Activated naive CD4-positive, alpha-beta T cell treated with anti-CD3 and anti-CD28 coated beads, Interleukin-2, amount 50 U/mL, for 24 hours (primary cell): ENCODE measurements at regions not wholly inside any gene's neighbourhood (a gene's known extent, or its start where the extent isn't known, plus 50 kb on each side); places are given as distances from the start of the nearest gene placed in this dataset.

ENCODE experiments used
- H3K27ac Mint-ChIP-seq: one replicate; pipeline ENCODE4 v1.8.0; 2021; ENCODE audit warnings: mild to moderate bottlenecking, mixed read lengths
- H3K27me3 Mint-ChIP-seq: one replicate; pipeline ENCODE4 v1.8.0; 2021; ENCODE audit warnings: mixed read lengths
- H3K36me3 Mint-ChIP-seq: one replicate; pipeline ENCODE4 v1.8.0; 2021; ENCODE audit warnings: mixed read lengths
- H3K4me1 Mint-ChIP-seq: one replicate; pipeline ENCODE4 v1.8.0; 2021; ENCODE audit warnings: mixed read lengths
- H3K4me3 Mint-ChIP-seq: one replicate; pipeline ENCODE4 v1.8.0; 2021; ENCODE audit warnings: mild to moderate bottlenecking, mixed read lengths
- H3K9me3 Mint-ChIP-seq: one replicate; pipeline ENCODE4 v1.8.0; 2021; ENCODE audit warnings: mixed read lengths

- no peaks in the 10 kb centered on the region for H3K4me1 Mint-ChIP-seq
- no peak overlapping the region for H3K27ac Mint-ChIP-seq
- no peaks in the 10 kb centered on the region for H3K27me3 Mint-ChIP-seq
- H3K9me3 Mint-ChIP-seq = peaks cover 5% of the 10 kb centered on the region
- no peak overlapping the region for H3K4me3 Mint-ChIP-seq
- no peaks in the 10 kb centered on the region for H3K36me3 Mint-ChIP-seq
These were observed 372.4 kb upstream of the RND3 start for GRCh38 chr2:150859877-150860276.

GRCh38 chr2:150859162-150859561, 371.7 kb upstream of the RND3 start:
- Mint-ChIP-seq H3K27ac (no peak overlapping the region), H3K4me3 (no peak overlapping the region), H3K36me3 (no peaks in the 10 kb centered on the region), H3K4me1 (no peaks in the 10 kb centered on the region), H3K9me3 (no peaks in the 10 kb centered on the region), H3K27me3 (no peaks in the 10 kb centered on the region)

GRCh38 chr2:150858382-150858781, 370.9 kb upstream of the RND3 start:
- H3K36me3 Mint-ChIP-seq = no peaks in the 10 kb centered on the region
- no peaks in the 10 kb centered on the region for H3K4me1 Mint-ChIP-seq
- H3K27me3 Mint-ChIP-seq = no peaks in the 10 kb centered on the region
- H3K27ac Mint-ChIP-seq = no peak overlapping the region
- H3K4me3 Mint-ChIP-seq = no peak overlapping the region
- no peaks in the 10 kb centered on the region for H3K9me3 Mint-ChIP-seq

GRCh38 chr2:150856596-150857281, 369.3 kb upstream of the RND3 start:
- Mint-ChIP-seq H3K27ac (no peak overlapping the region), H3K4me3 (no peak overlapping the region), H3K36me3 (no peaks in the 10 kb centered on the region), H3K27me3 (no peaks in the 10 kb centered on the region), H3K4me1 (no peaks in the 10 kb centered on the region), H3K9me3 (no peaks in the 10 kb centered on the region)

- H3K27ac Mint-ChIP-seq = no peak overlapping the region
These were observed 365.8 kb upstream of the RND3 start for GRCh38 chr2:150853263-150853662.

GRCh38 chr2:150850641-150851040, 363.2 kb upstream of the RND3 start:
- Mint-ChIP-seq H3K4me3 (no peak overlapping the region), H3K4me1 (no peaks in the 10 kb centered on the region), H3K36me3 (no peaks in the 10 kb centered on the region), H3K9me3 (no peaks in the 10 kb centered on the region), H3K27ac (no peak overlapping the region), H3K27me3 (peaks cover 6% of the 10 kb centered on the region)

More at GRCh38 chr2:150853263-150853662, 365.8 kb upstream of the RND3 start:
- Mint-ChIP-seq H3K27me3 (peaks cover 4% of the 10 kb centered on the region), H3K36me3 (no peaks in the 10 kb centered on the region), H3K4me3 (no peak overlapping the region), H3K4me1 (no peaks in the 10 kb centered on the region), H3K9me3 (no peaks in the 10 kb centered on the region)

GRCh38 chr2:150847578-150847977, 360.1 kb upstream of the RND3 start:
- no peaks in the 10 kb centered on the region for H3K4me1 Mint-ChIP-seq
- no peaks in the 10 kb centered on the region for H3K36me3 Mint-ChIP-seq
- H3K27me3 Mint-ChIP-seq = peaks cover 6% of the 10 kb centered on the region
- no peaks in the 10 kb centered on the region for H3K9me3 Mint-ChIP-seq
- no peak overlapping the region for H3K4me3 Mint-ChIP-seq
- no peak overlapping the region for H3K27ac Mint-ChIP-seq

GRCh38 chr2:150846691-150847090, 359.2 kb upstream of the RND3 start:
- H3K4me3 Mint-ChIP-seq = no peak overlapping the region
- H3K27me3 Mint-ChIP-seq = peaks cover 6% of the 10 kb centered on the region
- no peaks in the 10 kb centered on the region for H3K36me3 Mint-ChIP-seq
- H3K9me3 Mint-ChIP-seq = peaks cover 4% of the 10 kb centered on the region
- no peaks in the 10 kb centered on the region for H3K4me1 Mint-ChIP-seq
- H3K27ac Mint-ChIP-seq = no peak overlapping the region

- no peaks in the 10 kb centered on the region for H3K4me1 Mint-ChIP-seq
- H3K9me3 Mint-ChIP-seq = no peaks in the 10 kb centered on the region
- no peak overlapping the region for H3K4me3 Mint-ChIP-seq
- H3K27me3 Mint-ChIP-seq = peaks cover 3% of the 10 kb centered on the region
- H3K36me3 Mint-ChIP-seq = no peaks in the 10 kb centered on the region
- no peak overlapping the region for H3K27ac Mint-ChIP-seq
These were observed 345.2 kb upstream of the RND3 start for GRCh38 chr2:150832686-150833085.

- H3K27me3 Mint-ChIP-seq = peaks cover 4% of the 10 kb centered on the region
- no peak overlapping the region for H3K4me3 Mint-ChIP-seq
- no peaks in the 10 kb centered on the region for H3K9me3 Mint-ChIP-seq
- H3K36me3 Mint-ChIP-seq = no peaks in the 10 kb centered on the region
- no peaks in the 10 kb centered on the region for H3K4me1 Mint-ChIP-seq
- H3K27ac Mint-ChIP-seq = no peak overlapping the region
These were observed 336.7 kb upstream of the RND3 start for GRCh38 chr2:150824118-150824517.

GRCh38 chr2:150817422-150817821, 330.0 kb upstream of the RND3 start:
- H3K4me3 Mint-ChIP-seq = no peak overlapping the region
- H3K36me3 Mint-ChIP-seq = no peaks in the 10 kb centered on the region
- no peaks in the 10 kb centered on the region for H3K27me3 Mint-ChIP-seq
- no peak overlapping the region for H3K27ac Mint-ChIP-seq
- no peaks in the 10 kb centered on the region for H3K9me3 Mint-ChIP-seq
- H3K4me1 Mint-ChIP-seq = no peaks in the 10 kb centered on the region

- H3K4me1 Mint-ChIP-seq = no peaks in the 10 kb centered on the region
- H3K36me3 Mint-ChIP-seq = no peaks in the 10 kb centered on the region
- H3K27ac Mint-ChIP-seq = no peak overlapping the region
- H3K9me3 Mint-ChIP-seq = no peaks in the 10 kb centered on the region
- no peaks in the 10 kb centered on the region for H3K27me3 Mint-ChIP-seq
- H3K4me3 Mint-ChIP-seq = no peak overlapping the region
These were observed 325.3 kb upstream of the RND3 start for GRCh38 chr2:150812664-150813367.

GRCh38 chr2:150812066-150812465, 324.6 kb upstream of the RND3 start:
- no peaks in the 10 kb centered on the region for H3K27me3 Mint-ChIP-seq
- no peaks in the 10 kb centered on the region for H3K36me3 Mint-ChIP-seq
- no peak overlapping the region for H3K4me3 Mint-ChIP-seq
- H3K27ac Mint-ChIP-seq = no peak overlapping the region
- no peaks in the 10 kb centered on the region for H3K9me3 Mint-ChIP-seq
- H3K4me1 Mint-ChIP-seq = no peaks in the 10 kb centered on the region

GRCh38 chr2:150811259-150811855, 323.9 kb upstream of the RND3 start:
- Mint-ChIP-seq H3K36me3 (no peaks in the 10 kb centered on the region), H3K27ac (no peak overlapping the region)

GRCh38 chr2:150809103-150809502, 321.6 kb upstream of the RND3 start:
- no peaks in the 10 kb centered on the region for H3K27me3 Mint-ChIP-seq
- H3K4me1 Mint-ChIP-seq = no peaks in the 10 kb centered on the region
- no peaks in the 10 kb centered on the region for H3K36me3 Mint-ChIP-seq
- H3K4me3 Mint-ChIP-seq = no peak overlapping the region
- H3K9me3 Mint-ChIP-seq = no peaks in the 10 kb centered on the region
- no peak overlapping the region for H3K27ac Mint-ChIP-seq

More at GRCh38 chr2:150811259-150811855, 323.9 kb upstream of the RND3 start:
- Mint-ChIP-seq H3K4me3 (no peak overlapping the region), H3K4me1 (no peaks in the 10 kb centered on the region), H3K27me3 (no peaks in the 10 kb centered on the region), H3K9me3 (no peaks in the 10 kb centered on the region)

- no peaks in the 10 kb centered on the region for H3K27me3 Mint-ChIP-seq
- no peaks in the 10 kb centered on the region for H3K4me1 Mint-ChIP-seq
- H3K27ac Mint-ChIP-seq = no peak overlapping the region
- H3K4me3 Mint-ChIP-seq = no peak overlapping the region
- H3K9me3 Mint-ChIP-seq = no peaks in the 10 kb centered on the region
- H3K36me3 Mint-ChIP-seq = no peaks in the 10 kb centered on the region
These were observed 318.9 kb upstream of the RND3 start for GRCh38 chr2:150806336-150806735.
